Trophoblast cell (in vitro differentiated cells and primary cell): ENCODE measurements at regions not wholly inside any gene's neighbourhood (a gene's known extent, or its start where the extent isn't known, plus 50 kb on each side); places are given as distances from the start of the nearest gene placed in this dataset.

ENCODE experiments used
- DNase-seq, 2 donors: peaks; one replicate each; pipeline ENCODE4 v3.0.0-alpha.2; 2016
- H2AFZ ChIP-seq: 2 replicates; pipeline ENCODE4 v1.6.1; 2013; ENCODE audit warnings: low read length, moderate library complexity, mild to moderate bottlenecking; ENCODE audit not compliant: insufficient read depth, poor library complexity
- H2AK5ac ChIP-seq: 2 replicates; pipeline ENCODE4 v1.6.1; 2013; ENCODE audit warnings: mild to moderate bottlenecking, low read length
- H2BK120ac ChIP-seq: 2 replicates; pipeline ENCODE4 v1.6.1; 2013; ENCODE audit warnings: low read length, mild to moderate bottlenecking, moderate library complexity; ENCODE audit not compliant: insufficient read depth, poor library complexity
- H2BK12ac ChIP-seq: 2 replicates; pipeline ENCODE4 v1.6.1; 2013; ENCODE audit warnings: mild to moderate bottlenecking, low read length, moderate library complexity
- H2BK5ac ChIP-seq: 2 replicates; pipeline ENCODE4 v1.6.1; 2013; ENCODE audit warnings: low read length, low read depth, moderate library complexity, mild to moderate bottlenecking; ENCODE audit not compliant: poor library complexity
- H3K14ac ChIP-seq: 2 replicates; pipeline ENCODE4 v1.6.1; 2013; ENCODE audit warnings: mild to moderate bottlenecking, low read length
- H3K18ac ChIP-seq: 2 replicates; pipeline ENCODE4 v1.6.1; 2013; ENCODE audit warnings: mild to moderate bottlenecking, low read length
- H3K23ac ChIP-seq: 2 replicates; pipeline ENCODE4 v1.6.1; 2013; ENCODE audit warnings: low read length
- H3K27ac ChIP-seq: 2 replicates; pipeline ENCODE4 v1.5.1; 2013; ENCODE audit warnings: low read depth, mild to moderate bottlenecking, inconsistent platforms, low read length, moderate library complexity
- H3K27me3 ChIP-seq: 2 replicates; pipeline ENCODE4 v1.6.1; 2013; ENCODE audit warnings: inconsistent platforms, mild to moderate bottlenecking, low read length, moderate library complexity; ENCODE audit not compliant: insufficient read depth
- H3K36me3 ChIP-seq, 2 experiments: 1 replicate in 1 of 2; 2 replicates in 1 of 2; pipeline ENCODE4 v1.6.1; 2013; ENCODE audit warnings: low read length in 2 of 2, mild to moderate bottlenecking in 2 of 2, moderate library complexity in 1 of 2; ENCODE audit not compliant: insufficient read depth in 2 of 2, control insufficient read depth in 1 of 2
- H3K4ac ChIP-seq: 2 replicates; pipeline ENCODE4 v1.6.1; 2013; ENCODE audit warnings: low read depth, mild to moderate bottlenecking, low read length, moderate library complexity
- H3K4me1 ChIP-seq, 2 experiments: 1 replicate in 1 of 2; 2 replicates in 1 of 2; pipeline ENCODE4 v1.6.1; 2013; ENCODE audit warnings: low read length in 2 of 2, mild to moderate bottlenecking in 2 of 2, moderate library complexity in 1 of 2; ENCODE audit not compliant: insufficient read depth in 2 of 2, control insufficient read depth in 1 of 2
- H3K4me2 ChIP-seq: 2 replicates; pipeline ENCODE4 v1.6.1; 2013; ENCODE audit warnings: inconsistent platforms, mild to moderate bottlenecking, low read length, moderate library complexity
- H3K4me3 ChIP-seq: 2 replicates; pipeline ENCODE4 v1.5.1; 2013; ENCODE audit warnings: mild to moderate bottlenecking, low read depth, low read length, inconsistent platforms
- H3K79me1 ChIP-seq: one replicate; pipeline ENCODE4 v1.6.1; 2013; ENCODE audit warnings: low read length
- H3K79me2 ChIP-seq: 2 replicates; pipeline ENCODE4 v1.6.1; 2013; ENCODE audit warnings: low read length, mild to moderate bottlenecking; ENCODE audit not compliant: control insufficient read depth, insufficient read depth, poor library complexity
- H3K9ac ChIP-seq: 2 replicates; pipeline ENCODE4 v1.6.1; 2013; ENCODE audit warnings: mild to moderate bottlenecking, low read length
- H3K9me3 ChIP-seq: 2 replicates; pipeline ENCODE4 v1.6.1; 2013; ENCODE audit warnings: low read depth, mild to moderate bottlenecking, control low read depth, inconsistent platforms, low read length; ENCODE audit not compliant: insufficient read depth
- H4K12ac ChIP-seq: 2 replicates; pipeline ENCODE4 v1.6.1; 2013; ENCODE audit warnings: low read depth, mild to moderate bottlenecking, low read length, moderate library complexity
- H4K8ac ChIP-seq: 2 replicates; pipeline ENCODE4 v1.6.1; 2013; ENCODE audit warnings: low read depth, mild to moderate bottlenecking, low read length, moderate library complexity
- H4K91ac ChIP-seq: one replicate; pipeline ENCODE4 v1.6.1; 2013; ENCODE audit warnings: low read depth, mild to moderate bottlenecking, low read length, moderate library complexity
- WGBS: extraction: QIAGEN DNeasy Blood & Tissue Kit; methylation state at CpG from one replicate; pipeline ENCODE4 v1.1.7; 2013; ENCODE audit warnings: missing lambda C conversion rate; ENCODE audit not compliant: insufficient read length, insufficient coverage; ENCODE audit errors: extremely low coverage; 5-methylcytosine and 5-hydroxymethylcytosine counted together

GRCh38 chr2:6017736-6018286 lies 325.6 kb downstream of the SOX11 start:
- no peak overlapping the region for H2AK5ac ChIP-seq
- no CpG with 5 or more reads among the region's 8 CpGs for WGBS

GRCh38 chr2:6024229-6024628 lies 332.0 kb downstream of the SOX11 start:
- Histone ChIP-seq H3K18ac (no peak overlapping the region), H3K4me3 (no peak overlapping the region), H3K79me2 (no peaks in the 10 kb centered on the region), H4K12ac (no peak overlapping the region), H3K27me3 (no peaks in the 10 kb centered on the region), H3K4me2 (no peak overlapping the region), H3K4me1 (peaks cover 0 to 3% of the 10 kb centered on the region in 2 experiments), H3K9ac (no peak overlapping the region), H2BK12ac (no peak overlapping the region), H4K8ac (no peak overlapping the region), H3K36me3 (no peaks in the 10 kb centered on the region), H3K23ac (no peak overlapping the region), H2AK5ac (no peak overlapping the region), H4K91ac (no peak overlapping the region), H2AFZ (no peak overlapping the region), H3K9me3 (no peaks in the 10 kb centered on the region), H3K14ac (no peak overlapping the region), H3K27ac (no peak overlapping the region), H2BK5ac (no peak overlapping the region), H3K79me1 (no peaks in the 10 kb centered on the region), H2BK120ac (no peak overlapping the region), H3K4ac (no peak overlapping the region)
- WGBS: no CpG with 5 or more reads among the region's 2 CpGs
- DNase-seq: no peak

More at GRCh38 chr2:6017736-6018286, 325.6 kb downstream of the SOX11 start:
- H4K91ac ChIP-seq: no peak overlapping the region
- no peak overlapping the region for H3K18ac ChIP-seq
- H4K8ac ChIP-seq: no peak overlapping the region
- H3K4me3 ChIP-seq: no peak overlapping the region
- DNase-seq: no peak
- no peak overlapping the region for H2BK5ac ChIP-seq
- H3K4ac ChIP-seq: no peak overlapping the region
- H3K23ac ChIP-seq: no peak overlapping the region
- H2AFZ ChIP-seq: no peak overlapping the region
- H3K9me3 ChIP-seq: no peaks in the 10 kb centered on the region
- H2BK12ac ChIP-seq: no peak overlapping the region
- no peak overlapping the region for H3K4me2 ChIP-seq
- H3K79me1 ChIP-seq: no peaks in the 10 kb centered on the region
- H3K14ac ChIP-seq: no peak overlapping the region
- no peak overlapping the region for H3K9ac ChIP-seq
- H3K79me2 ChIP-seq: no peaks in the 10 kb centered on the region
- no peaks in the 10 kb centered on the region for H3K36me3 ChIP-seq
- no peak overlapping the region for H3K27ac ChIP-seq
- H4K12ac ChIP-seq: no peak overlapping the region
- no peak overlapping the region for H2BK120ac ChIP-seq
- no peaks in the 10 kb centered on the region for H3K27me3 ChIP-seq
- no peaks in the 10 kb centered on the region for H3K4me1 ChIP-seq

GRCh38 chr2:6024784-6025183 lies 332.6 kb downstream of the SOX11 start:
- no CpG with 5 or more reads among the region's 1 CpG for WGBS
- Histone ChIP-seq H4K91ac (no peak overlapping the region), H4K12ac (no peak overlapping the region), H4K8ac (no peak overlapping the region), H2AFZ (no peak overlapping the region), H3K23ac (no peak overlapping the region), H2AK5ac (no peak overlapping the region), H2BK120ac (no peak overlapping the region), H3K9ac (no peak overlapping the region), H3K14ac (no peak overlapping the region), H3K27ac (no peak overlapping the region), H3K79me2 (no peaks in the 10 kb centered on the region), H2BK12ac (no peak overlapping the region), H3K27me3 (no peaks in the 10 kb centered on the region), H3K4me3 (no peak overlapping the region), H3K36me3 (no peaks in the 10 kb centered on the region), H3K18ac (no peak overlapping the region), H2BK5ac (no peak overlapping the region), H3K9me3 (no peaks in the 10 kb centered on the region), H3K4me1 (peaks cover 0 to 3% of the 10 kb centered on the region in 2 experiments), H3K4me2 (no peak overlapping the region), H3K4ac (no peak overlapping the region), H3K79me1 (no peaks in the 10 kb centered on the region)
- DNase-seq: no peak

GRCh38 chr2:6025391-6025790 lies 333.2 kb downstream of the SOX11 start:
- H4K8ac ChIP-seq: no peak overlapping the region
- H3K18ac ChIP-seq: no peak overlapping the region
- no peaks in the 10 kb centered on the region for H3K9me3 ChIP-seq
- H3K79me2 ChIP-seq: no peaks in the 10 kb centered on the region
- no peaks in the 10 kb centered on the region for H3K36me3 ChIP-seq
- no peak overlapping the region for H4K12ac ChIP-seq
- no peak overlapping the region for H4K91ac ChIP-seq
- H3K4ac ChIP-seq: no peak overlapping the region
- no peak overlapping the region for H2BK5ac ChIP-seq
- peaks cover 0 to 3% of the 10 kb centered on the region in 2 experiments for H3K4me1 ChIP-seq
- H2BK12ac ChIP-seq: no peak overlapping the region
- no peak for DNase-seq
- H2BK120ac ChIP-seq: no peak overlapping the region
- no peak overlapping the region for H3K23ac ChIP-seq
- no peak overlapping the region for H3K27ac ChIP-seq
- H2AFZ ChIP-seq: no peak overlapping the region
- H3K79me1 ChIP-seq: no peaks in the 10 kb centered on the region
- no peak overlapping the region for H2AK5ac ChIP-seq
- no peak overlapping the region for H3K4me2 ChIP-seq
- H3K9ac ChIP-seq: no peak overlapping the region
- H3K14ac ChIP-seq: no peak overlapping the region
- H3K4me3 ChIP-seq: no peak overlapping the region
- WGBS: no CpG with 5 or more reads among the region's 6 CpGs
- H3K27me3 ChIP-seq: no peaks in the 10 kb centered on the region
